Middle frontal gyrus (tissue), 1 donor: ENCODE measurements at regions not wholly inside any gene's neighbourhood (a gene's known extent, or its start where the extent isn't known, plus 50 kb on each side); places are given as distances from the start of the nearest gene placed in this dataset.

Source experiments
- DNase-seq: peaks from one replicate; pipeline ENCODE4 v3.0.0-alpha.2; 2015; ENCODE audit warnings: low spot score; ENCODE audit errors: extremely low spot score

DNA sequence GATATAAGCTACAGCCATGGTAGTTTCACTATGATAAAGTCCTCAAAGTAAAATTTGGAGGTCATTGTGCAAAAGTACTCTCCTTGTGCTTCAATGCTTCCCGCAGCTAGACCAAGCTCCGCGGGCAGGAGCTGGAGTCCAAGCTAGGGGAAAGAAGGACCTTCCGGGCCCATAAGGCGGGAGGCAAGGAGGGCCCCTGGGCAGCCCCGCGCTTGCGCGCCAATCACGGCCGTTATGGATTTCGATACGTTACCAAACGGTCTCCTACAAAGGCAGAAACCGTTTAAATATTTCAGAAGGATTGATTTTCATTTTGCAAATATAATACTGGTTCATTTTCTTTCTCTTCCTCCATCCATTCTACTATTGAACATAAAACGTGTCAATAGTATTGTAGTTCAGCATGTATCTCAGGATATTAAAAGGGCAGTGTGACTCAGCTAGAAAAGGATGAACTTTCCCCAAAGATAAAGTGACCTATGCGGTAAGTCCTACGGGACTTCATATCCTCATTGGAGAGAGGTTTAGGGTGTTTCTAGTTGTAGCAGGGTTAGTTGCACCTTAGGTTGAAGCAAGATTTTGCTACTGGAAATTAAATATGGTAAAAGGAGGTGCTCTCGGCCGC lies 128.0 kb downstream of the KIF20B start:
- no peak for DNase-seq

GRCh38 chr10:89829887-89830269 lies 128.5 kb downstream of the KIF20B start:
- DNase-seq: no peak

- no peak for DNase-seq
Observed at GRCh38 chr10:89830624-89831023, 129.2 kb downstream of the KIF20B start.

DNA sequence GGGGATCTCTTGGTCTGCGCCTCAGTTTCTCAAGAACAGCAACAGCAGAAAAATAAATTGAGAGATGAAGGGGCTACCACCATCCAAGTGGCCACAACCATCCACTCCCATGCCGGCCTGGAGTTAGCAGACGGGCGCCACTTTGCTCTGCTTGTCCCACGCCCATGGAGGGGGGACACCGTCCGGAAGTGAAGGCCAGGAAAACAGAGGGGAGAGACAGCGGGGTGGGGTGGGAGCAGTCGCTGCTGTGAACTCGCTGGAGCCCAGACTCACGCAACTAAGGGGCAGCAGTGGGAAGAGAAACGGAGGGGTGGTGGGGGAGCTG lies 135.4 kb downstream of the KIF20B start:
- no peak for DNase-seq

DNA sequence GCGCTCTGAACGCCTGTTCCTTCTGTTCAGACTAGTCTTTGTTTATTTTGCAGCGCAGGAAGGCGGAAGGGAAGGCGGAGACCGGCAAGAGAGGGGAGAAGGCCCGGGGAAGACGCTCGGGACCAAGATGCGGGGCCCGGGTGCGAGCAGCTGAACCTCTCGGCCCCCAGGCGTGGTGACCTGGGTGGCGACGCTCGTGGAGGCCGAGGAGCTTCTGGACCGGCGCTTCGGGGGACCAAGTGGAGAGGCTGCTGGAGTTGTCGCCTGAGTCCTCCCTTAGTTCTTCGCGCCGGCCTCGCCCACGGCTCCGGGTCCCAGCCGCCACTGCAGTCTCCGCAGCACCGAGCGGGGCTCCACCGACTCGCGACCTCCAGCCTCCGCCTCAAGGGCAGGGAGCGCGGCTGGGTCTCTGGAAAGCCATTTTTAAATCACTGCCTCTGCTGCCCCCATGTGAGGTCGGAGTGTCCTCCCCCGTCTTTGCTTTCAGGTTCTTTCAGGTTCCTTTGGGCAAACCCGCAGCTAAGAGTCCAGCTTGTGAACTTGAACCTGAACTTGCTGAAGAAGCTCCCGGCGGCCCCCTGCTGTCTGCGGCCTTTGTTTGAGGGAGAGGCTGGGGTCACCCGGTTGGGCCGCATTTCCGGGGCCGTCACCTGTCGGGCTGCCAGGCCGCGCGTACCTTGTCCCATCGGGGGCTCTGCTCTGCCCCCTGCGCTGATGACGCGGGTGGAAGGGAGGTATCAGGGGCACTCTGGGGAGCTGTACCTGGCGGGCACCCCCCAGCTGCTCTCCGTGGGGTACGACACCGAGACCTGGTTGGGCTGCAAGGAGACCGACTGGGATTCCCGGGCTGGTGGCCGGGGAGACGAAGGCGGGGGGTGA lies 136.0 kb downstream of the KIF20B start:
- DNase-seq: no peak

- no peak for DNase-seq
Observed at GRCh38 chr10:89838044-89838615, 136.7 kb downstream of the KIF20B start.

GRCh38 chr10:89845541-89846280 lies 144.3 kb downstream of the KIF20B start:
- DNase-seq: no peak

DNA sequence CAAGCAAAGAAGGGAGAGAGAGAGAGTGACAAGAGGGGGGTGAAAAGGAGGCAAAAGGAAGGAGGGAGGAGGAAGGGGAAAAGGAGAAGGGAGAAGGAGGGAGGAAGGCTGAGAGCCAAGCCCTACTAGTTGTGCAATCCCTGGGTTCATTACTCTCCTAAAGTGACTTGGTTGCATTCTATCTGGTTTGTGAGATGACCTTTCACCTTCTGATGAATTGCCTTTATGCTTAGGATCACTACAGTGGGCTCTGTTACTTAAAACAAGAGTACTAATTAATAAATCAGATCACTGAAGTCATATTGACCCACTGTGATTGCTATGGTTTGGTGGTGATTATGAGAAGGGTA lies 144.9 kb downstream of the KIF20B start:
- DNase-seq: no peak

- DNase-seq: no peak
Observed at GRCh38 chr10:89846786-89847185, 145.4 kb downstream of the KIF20B start.

GRCh38 chr10:89852872-89853271 lies 151.5 kb downstream of the KIF20B start:
- DNase-seq: no peak

DNA sequence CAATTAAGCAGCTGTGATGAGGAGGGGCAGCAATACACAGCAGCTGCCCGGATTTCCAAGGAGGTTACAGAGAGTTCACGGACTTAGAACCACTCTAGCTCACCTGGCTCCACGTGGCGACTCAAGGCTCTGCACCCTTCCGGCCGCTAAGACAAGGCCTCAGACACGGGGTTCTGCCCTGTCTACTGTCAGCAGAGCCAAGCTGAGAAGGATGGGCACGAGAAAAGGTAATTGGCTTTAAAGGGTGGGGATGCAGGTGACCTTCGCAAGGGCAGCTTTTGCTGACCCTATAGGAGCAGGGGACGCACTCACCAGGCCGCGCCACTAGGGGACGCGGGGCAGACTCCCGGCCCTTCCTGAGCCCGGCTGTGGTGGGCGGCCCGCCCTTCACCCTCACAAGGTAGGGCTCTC lies 152.4 kb downstream of the KIF20B start:
- DNase-seq: no peak

DNA sequence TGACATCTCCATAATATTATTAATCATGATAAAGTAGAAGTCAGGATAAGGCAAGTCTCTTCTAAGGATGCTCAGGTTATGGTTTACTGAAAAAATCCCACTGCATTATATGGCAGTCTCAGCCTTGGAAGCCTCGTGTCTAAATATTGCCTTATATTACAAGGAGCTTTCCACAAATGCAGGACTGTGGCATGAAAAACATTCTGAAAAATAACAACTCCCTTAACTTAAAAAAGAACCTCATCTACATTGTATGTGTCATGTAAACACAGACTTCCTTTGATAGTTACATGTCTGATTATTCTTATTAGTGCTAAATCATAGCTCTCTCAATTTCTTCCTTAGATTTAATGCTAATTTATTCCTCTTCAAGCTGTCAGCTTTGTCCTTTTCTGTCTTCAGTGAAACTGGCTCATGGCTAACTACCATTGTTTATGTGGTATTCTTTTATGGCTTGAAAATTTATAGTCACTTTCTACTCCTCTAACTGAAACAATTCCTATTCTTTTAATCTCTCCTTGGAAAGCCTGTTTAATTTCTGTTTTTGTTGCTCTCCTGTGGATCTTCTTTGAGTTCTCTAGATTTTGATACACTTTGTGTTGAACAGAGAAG lies 156.1 kb downstream of the KIF20B start:
- DNase-seq: no peak

DNA sequence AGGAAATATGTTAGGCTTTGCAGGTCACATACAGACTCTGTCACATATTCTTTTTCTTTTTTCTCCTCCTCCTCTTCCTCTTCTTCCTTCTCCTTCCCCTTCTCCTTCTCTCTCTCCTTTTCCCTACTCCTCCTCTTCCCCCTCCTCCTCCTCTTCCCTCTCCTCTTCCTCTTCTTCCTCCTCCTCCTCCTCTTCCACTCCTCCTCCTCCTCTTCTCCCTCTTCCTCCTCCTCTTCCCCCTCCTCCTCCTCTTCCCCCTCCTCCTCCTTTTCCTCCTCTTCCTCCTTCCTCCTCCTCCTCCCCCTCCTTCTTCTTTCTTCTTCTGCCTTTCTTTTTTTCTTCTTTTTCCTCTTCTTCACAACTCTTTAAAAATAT lies 159.8 kb downstream of the KIF20B start:
- DNase-seq: no peak

- DNase-seq: peak; percentile 18
Observed at GRCh38 chr10:89861584-89862301, 160.4 kb downstream of the KIF20B start.

DNA sequence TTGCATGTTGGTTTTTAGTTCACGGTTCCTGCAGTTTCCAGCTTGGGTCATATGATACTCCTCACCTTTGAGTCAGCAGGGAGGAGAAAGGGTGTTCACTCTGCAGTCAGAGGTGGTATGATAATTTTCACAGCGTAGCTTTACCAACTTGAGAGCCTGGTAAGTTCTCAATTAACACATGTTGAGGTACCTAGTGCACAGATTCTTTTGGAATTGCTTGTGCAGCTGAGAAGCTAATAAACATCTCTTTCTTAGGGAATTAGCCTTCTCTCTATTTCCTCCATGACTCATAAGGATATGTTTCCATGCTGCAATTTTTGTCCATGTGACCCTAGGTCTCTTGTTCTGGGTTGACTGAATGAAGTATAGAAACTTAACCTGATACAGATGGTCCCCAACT lies 166.6 kb downstream of the KIF20B start:
- no peak for DNase-seq

GRCh38 chr10:89869180-89869579 lies 167.8 kb downstream of the KIF20B start:
- peak; percentile 17 for DNase-seq

GRCh38 chr10:89869592-89870156 lies 168.3 kb downstream of the KIF20B start:
- no peak for DNase-seq

DNA sequence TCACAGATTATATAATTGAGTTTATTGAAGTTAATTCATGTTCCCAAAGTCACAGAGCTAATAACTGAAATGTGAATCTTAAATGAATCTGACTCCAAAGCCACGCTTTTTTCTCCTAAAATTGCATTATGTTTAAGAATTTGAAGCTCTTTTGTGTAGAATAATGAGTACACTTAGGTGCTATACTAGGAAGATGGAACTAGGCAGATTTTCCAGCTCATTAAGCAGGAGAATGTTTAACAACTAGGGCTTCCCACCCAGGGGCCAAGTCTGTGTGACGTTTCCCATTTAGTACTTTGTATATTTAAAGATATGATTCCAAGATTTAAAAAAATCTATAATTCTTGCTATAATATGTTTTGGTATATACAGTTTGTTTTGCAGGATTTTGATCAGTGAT lies 169.5 kb downstream of the KIF20B start:
- DNase-seq: no peak

DNA sequence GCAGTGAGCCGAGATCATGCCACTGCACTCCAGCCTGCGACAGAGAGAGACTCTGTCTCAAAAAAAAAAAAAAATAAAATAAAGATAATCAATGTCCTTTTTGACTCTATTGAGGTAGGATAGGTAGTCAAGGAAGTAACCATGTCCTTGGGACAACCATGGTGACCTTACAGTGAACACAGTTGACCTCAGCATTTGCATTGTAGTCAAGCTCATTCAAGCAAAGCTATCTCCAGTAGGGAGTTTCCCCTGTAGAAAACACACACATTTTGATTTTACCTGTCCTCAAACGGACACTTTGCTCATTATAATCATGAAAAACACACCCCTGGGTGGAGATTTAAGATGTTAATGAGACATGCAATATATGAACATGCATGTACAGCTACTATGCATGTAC lies 171.7 kb downstream of the KIF20B start:
- no peak for DNase-seq

DNA sequence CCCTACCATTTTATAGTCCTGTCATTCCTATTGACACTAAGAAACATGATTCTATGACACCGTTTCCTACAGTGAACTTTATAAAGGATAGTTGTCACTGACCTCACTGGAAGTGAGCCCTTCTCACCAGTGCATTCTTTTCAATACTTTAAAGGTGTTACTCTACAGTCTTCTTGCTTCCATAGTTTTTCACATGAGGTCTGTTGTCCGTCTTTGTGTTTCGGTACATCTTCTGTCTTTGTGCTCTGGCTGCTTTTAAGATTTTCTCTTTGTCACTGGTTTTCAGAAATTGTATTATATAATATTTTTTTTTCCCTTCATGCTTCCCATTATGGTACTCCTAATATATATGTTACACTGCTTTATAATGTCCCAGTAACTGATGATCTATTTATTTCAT lies 174.2 kb downstream of the KIF20B start:
- DNase-seq: no peak

DNA sequence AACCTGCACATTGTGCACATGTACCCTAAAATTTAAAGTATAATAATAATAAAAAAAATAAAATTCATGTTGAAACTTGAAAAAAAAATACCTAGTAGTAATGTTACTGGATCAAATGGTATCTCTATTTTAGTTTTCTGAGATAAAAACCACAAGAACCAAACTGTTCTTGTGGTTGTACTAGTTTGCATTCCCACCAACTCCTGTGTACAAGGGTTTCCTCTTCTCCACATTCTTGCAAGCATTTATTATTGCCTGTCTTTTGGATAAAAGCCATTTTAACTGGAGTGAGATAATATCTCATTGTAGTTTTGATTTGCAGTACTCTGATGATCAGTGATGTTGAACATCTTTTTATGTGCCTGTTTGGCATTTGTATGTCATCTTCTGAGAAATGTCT lies 177.7 kb downstream of the KIF20B start:
- no peak for DNase-seq
